GM23248 (cell line): ENCODE measurements at regions not wholly inside any gene's neighbourhood (a gene's known extent, or its start where the extent isn't known, plus 50 kb on each side); places are given as distances from the start of the nearest gene placed in this dataset.

Source experiments
- DNase-seq: peaks from one replicate; pipeline ENCODE4 v3.0.0-alpha.2; 2015
- H2AFZ ChIP-seq: fragments of 200-600 bp; sonication (generic); 2 replicates; pipeline ENCODE4 v1.6.1; 2016; ENCODE audit warnings: antibody characterized with exemption
- H3F3A ChIP-seq: fragments of 200-600 bp; sonication (generic); 2 replicates; pipeline ENCODE4 v1.6.1; 2016; ENCODE audit warnings: mild to moderate bottlenecking, antibody characterized with exemption, mixed run types; ENCODE audit not compliant: insufficient read depth
- H3K27ac ChIP-seq: fragments of 200-600 bp; sonication (generic); 2 replicates; pipeline ENCODE4 v1.5.1; 2016; ENCODE audit warnings: mild to moderate bottlenecking
- H3K27me3 ChIP-seq: fragments of 200-600 bp; sonication (generic); replicated peaks from 2 replicates; pipeline ENCODE4 v1.6.1; 2016; ENCODE audit warnings: mild to moderate bottlenecking; ENCODE audit not compliant: insufficient read depth
- H3K36me3 ChIP-seq: fragments of 200-600 bp; sonication (generic); 2 replicates; pipeline ENCODE4 v1.6.1; 2016; ENCODE audit warnings: low read depth, mild to moderate bottlenecking
- H3K4me1 ChIP-seq: fragments of 200-600 bp; sonication (generic); 2 replicates; pipeline ENCODE4 v1.6.1; 2016; ENCODE audit warnings: mild to moderate bottlenecking; ENCODE audit not compliant: insufficient read depth
- H3K4me2 ChIP-seq: fragments of 200-600 bp; sonication (generic); one replicate; pipeline ENCODE4 v1.6.1; 2016; ENCODE audit warnings: mild to moderate bottlenecking; ENCODE audit not compliant: unreplicated experiment
- H3K4me3 ChIP-seq: fragments of 200-600 bp; sonication (generic); 2 replicates; pipeline ENCODE4 v1.5.1; 2016; ENCODE audit warnings: mild to moderate bottlenecking
- H3K79me2 ChIP-seq: fragments of 200-600 bp; sonication (generic); 2 replicates; pipeline ENCODE4 v1.6.1; 2016; ENCODE audit warnings: mild to moderate bottlenecking; ENCODE audit not compliant: insufficient read depth
- H3K9ac ChIP-seq: fragments of 200-600 bp; sonication (generic); 2 replicates; pipeline ENCODE4 v1.6.1; 2016; ENCODE audit warnings: mild to moderate bottlenecking
- H3K9me2 ChIP-seq: fragments of 200-600 bp; sonication (generic); 2 replicates; pipeline ENCODE4 v1.6.1; 2016; ENCODE audit warnings: mixed run types, mild to moderate bottlenecking, moderate library complexity; ENCODE audit not compliant: insufficient read depth
- H3K9me3 ChIP-seq: fragments of 200-600 bp; sonication (generic); one replicate; pipeline ENCODE4 v1.6.1; 2017; ENCODE audit warnings: low read depth
- H4K20me1 ChIP-seq: fragments of 200-600 bp; sonication (generic); 2 replicates; pipeline ENCODE4 v1.6.0; 2016; ENCODE audit not compliant: insufficient read depth
- EZH2 ChIP-seq: fragments of 200-600 bp; sonication (generic); IDR thresholded peaks from 2 replicates; pipeline ENCODE4 v1.6.1; 2018; ENCODE audit warnings: antibody characterized with exemption, mild to moderate bottlenecking; ENCODE audit not compliant: insufficient read depth, poor library complexity, severe bottlenecking
- EZH2phosphoT487 ChIP-seq: fragments of 200-600 bp; sonication (generic); IDR thresholded peaks from 2 replicates; pipeline ENCODE4 v1.6.1; 2018; ENCODE audit warnings: antibody characterized with exemption, moderate library complexity, mild to moderate bottlenecking, low read depth; ENCODE audit not compliant: insufficient read depth
- WGBS, 2 experiments: methylation state at CpG; one replicate each; pipeline ENCODE4 v1.1.6; 2015 to 2017; ENCODE audit warnings: low lambda C conversion rate in 2 of 2, low coverage in 1 of 2; ENCODE audit errors: missing lambda C conversion rate in 2 of 2; 5-methylcytosine and 5-hydroxymethylcytosine counted together
- in situ Hi-C: fragments of 300-500 bp; cut with MboI; formaldehyde crosslinking; loops from 2 replicates; pipeline ENCODE4 v1.15.0; 2020

DNA sequence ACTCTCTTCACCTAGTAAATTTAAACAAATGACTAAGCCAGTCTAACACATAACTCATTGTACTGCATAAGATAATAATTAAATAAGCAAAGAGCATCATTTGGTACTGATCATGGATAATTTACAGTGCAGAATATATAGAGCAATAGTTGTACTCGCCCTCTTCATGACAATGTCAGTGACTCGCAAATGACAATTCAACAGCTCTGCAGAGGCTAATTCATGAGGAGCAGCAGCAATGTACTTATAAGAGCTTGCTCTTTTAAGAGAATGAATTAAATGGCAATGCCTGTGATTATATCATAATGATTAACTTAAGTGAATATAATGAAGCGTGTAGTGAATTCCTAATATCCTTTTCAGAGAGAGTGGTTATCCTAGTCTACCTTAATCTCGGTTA, 284.5 kb upstream of the PCDH20 start:
- H3K9me2 ChIP-seq: no peaks in the 10 kb centered on the region
- H3K4me1 ChIP-seq: no peaks in the 10 kb centered on the region
- H3K9me3 ChIP-seq: no peaks in the 10 kb centered on the region
- no peak overlapping the region for H2AFZ ChIP-seq
- H3K36me3 ChIP-seq: no peaks in the 10 kb centered on the region
- H3F3A ChIP-seq: no peaks in the 10 kb centered on the region
- no peak overlapping the region for H3K4me3 ChIP-seq
- no peak overlapping the region for H3K4me2 ChIP-seq
- no peak for DNase-seq
- no peaks in the 10 kb centered on the region for H3K79me2 ChIP-seq
- in situ Hi-C loops: no loop called here
- TF ChIP-seq EZH2phosphoT487: no peak
- TF ChIP-seq EZH2: no peak
- no peak overlapping the region for H3K9ac ChIP-seq
- no peaks in the 10 kb centered on the region for H4K20me1 ChIP-seq
- 3 to 7% methylated on average over 4 of the region's 4 CpGs for WGBS, 2 experiments
- H3K27ac ChIP-seq: no peak overlapping the region
- no peaks in the 10 kb centered on the region for H3K27me3 ChIP-seq

DNA sequence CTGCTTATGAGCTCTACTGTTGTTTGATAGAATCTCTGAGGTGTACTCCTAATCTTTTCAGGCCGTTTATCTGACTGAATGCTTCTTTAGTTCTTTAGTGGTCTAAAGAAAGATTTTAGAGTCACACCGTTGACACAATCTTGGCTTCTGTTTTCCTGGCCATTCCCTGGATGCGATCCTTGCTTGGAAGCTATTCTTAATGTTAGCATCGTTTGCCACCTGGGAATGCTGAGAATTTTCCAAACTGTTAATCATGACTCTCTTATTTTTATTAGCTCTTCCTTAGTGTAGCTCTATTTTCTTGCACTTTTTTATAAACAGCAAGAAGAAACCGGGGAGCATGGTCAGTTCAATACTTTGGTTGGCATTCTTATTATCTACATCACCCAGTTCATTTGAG, 281.0 kb upstream of the PCDH20 start:
- H4K20me1 ChIP-seq: no peaks in the 10 kb centered on the region
- no peaks in the 10 kb centered on the region for H3K9me3 ChIP-seq
- H3K4me2 ChIP-seq: no peak overlapping the region
- no peak overlapping the region for H3K27ac ChIP-seq
- H3K4me3 ChIP-seq: no peak overlapping the region
- in situ Hi-C loops: no loop called here
- H3K36me3 ChIP-seq: no peaks in the 10 kb centered on the region
- H2AFZ ChIP-seq: no peak overlapping the region
- DNase-seq: no peak
- H3K27me3 ChIP-seq: no peaks in the 10 kb centered on the region
- WGBS, 2 experiments: 20 to 23% methylated on average over 5 of the region's 5 CpGs
- H3K4me1 ChIP-seq: no peaks in the 10 kb centered on the region
- no peaks in the 10 kb centered on the region for H3K9me2 ChIP-seq
- H3F3A ChIP-seq: no peaks in the 10 kb centered on the region
- no peaks in the 10 kb centered on the region for H3K79me2 ChIP-seq
- TF ChIP-seq EZH2 (no peak), EZH2phosphoT487 (no peak)
- no peak overlapping the region for H3K9ac ChIP-seq

DNA sequence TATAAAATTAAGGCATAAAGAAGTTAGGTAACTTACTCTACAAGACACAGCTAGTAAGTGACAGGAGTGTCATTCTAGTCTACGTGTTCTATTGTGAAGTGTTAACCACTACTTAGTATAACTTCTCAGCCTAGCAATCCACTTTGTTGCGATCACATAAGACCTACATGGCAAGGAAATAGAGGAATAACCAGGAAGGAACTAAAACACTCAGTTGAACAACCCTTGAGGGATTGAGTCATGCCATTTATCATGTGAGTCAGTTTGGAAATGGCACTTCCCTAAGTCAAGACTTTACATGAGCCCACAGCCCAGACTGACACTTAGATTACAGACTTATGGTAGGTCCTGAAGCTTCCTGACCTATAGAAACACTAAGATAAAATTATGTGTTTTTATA, 279.5 kb upstream of the PCDH20 start:
- H3K27me3 ChIP-seq: no peaks in the 10 kb centered on the region
- no peaks in the 10 kb centered on the region for H3F3A ChIP-seq
- no peak for DNase-seq

DNA sequence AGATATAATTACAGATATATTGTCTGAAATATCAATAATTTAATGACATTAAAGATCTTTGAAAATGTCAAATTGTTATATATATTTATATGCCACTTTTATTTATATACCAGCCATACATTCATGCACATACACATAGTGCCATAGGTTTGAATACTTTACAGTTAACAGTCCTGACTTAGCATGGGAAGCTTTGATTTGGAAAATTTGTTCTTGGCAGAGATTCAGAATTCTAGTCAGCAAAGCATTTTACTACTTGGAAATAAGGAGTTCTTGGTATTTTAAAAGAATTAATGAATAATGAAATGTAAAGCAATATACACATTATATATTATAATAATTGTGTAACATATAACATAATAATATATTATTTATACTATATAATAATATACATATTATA, 277.0 kb upstream of the PCDH20 start:
- Histone ChIP-seq H3K4me2 (no peak overlapping the region), H3F3A (no peaks in the 10 kb centered on the region), H4K20me1 (no peaks in the 10 kb centered on the region), H3K9me3 (no peaks in the 10 kb centered on the region), H3K4me1 (no peaks in the 10 kb centered on the region), H3K27ac (no peak overlapping the region), H3K9me2 (no peaks in the 10 kb centered on the region), H3K36me3 (no peaks in the 10 kb centered on the region), H2AFZ (no peak overlapping the region), H3K4me3 (no peak overlapping the region), H3K27me3 (no peaks in the 10 kb centered on the region), H3K79me2 (no peaks in the 10 kb centered on the region), H3K9ac (no peak overlapping the region)
- in situ Hi-C loops: no loop called here
- TF ChIP-seq EZH2 (no peak), EZH2phosphoT487 (no peak)
- no peak for DNase-seq

More for the DNA sequence above, 279.5 kb upstream of the PCDH20 start:
- in situ Hi-C loops: no loop called here
- H3K79me2 ChIP-seq: no peaks in the 10 kb centered on the region
- no peaks in the 10 kb centered on the region for H3K9me3 ChIP-seq
- no peaks in the 10 kb centered on the region for H3K9me2 ChIP-seq
- H3K4me3 ChIP-seq: no peak overlapping the region
- WGBS, 2 experiments: 14% methylated on average over 2 of the region's 2 CpGs
- no peaks in the 10 kb centered on the region for H4K20me1 ChIP-seq
- TF ChIP-seq EZH2phosphoT487: no peak
- no peak for TF ChIP-seq EZH2
- H2AFZ ChIP-seq: no peak overlapping the region
- no peak overlapping the region for H3K4me2 ChIP-seq
- no peak overlapping the region for H3K9ac ChIP-seq
- no peak overlapping the region for H3K27ac ChIP-seq
- no peaks in the 10 kb centered on the region for H3K4me1 ChIP-seq
- H3K36me3 ChIP-seq: no peaks in the 10 kb centered on the region

DNA sequence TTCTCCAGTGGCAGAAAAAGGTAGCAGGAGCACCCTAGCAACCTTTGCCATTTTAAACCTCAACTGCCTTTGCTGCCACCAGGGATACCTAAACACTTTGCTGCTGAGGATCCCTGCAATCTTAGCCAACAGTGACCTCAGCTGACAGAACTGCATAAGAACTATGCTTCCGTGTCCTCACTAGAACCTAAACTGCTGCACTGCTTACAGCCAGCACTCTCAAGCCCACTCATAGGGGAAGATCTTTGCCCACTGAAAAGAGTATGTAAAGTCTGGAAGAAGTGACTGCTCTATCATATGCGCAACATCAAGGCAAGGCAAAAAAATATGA, 270.0 kb upstream of the PCDH20 start:
- Histone ChIP-seq H4K20me1 (no peaks in the 10 kb centered on the region), H3K4me3 (no peak overlapping the region), H3K79me2 (no peaks in the 10 kb centered on the region), H3K9me3 (peaks cover 4% of the 10 kb centered on the region), H3K9me2 (no peaks in the 10 kb centered on the region), H3K4me1 (no peaks in the 10 kb centered on the region), H2AFZ (no peak overlapping the region), H3K27me3 (no peaks in the 10 kb centered on the region), H3K36me3 (no peaks in the 10 kb centered on the region), H3F3A (no peaks in the 10 kb centered on the region), H3K4me2 (no peak overlapping the region), H3K9ac (no peak overlapping the region), H3K27ac (no peak overlapping the region)
- in situ Hi-C loops: no loop called here
- 33 to 40% methylated on average over 2 of the region's 2 CpGs for WGBS, 2 experiments
- TF ChIP-seq EZH2phosphoT487 (no peak), EZH2 (no peak)
- DNase-seq: no peak
